ENCODE measurements at regions not wholly inside any gene's neighbourhood (a gene's known extent, or its start where the extent isn't known, plus 50 kb on each side); places are given as distances from the start of the nearest gene placed in this dataset.

GRCh38 chr5:60448600-60448999 lies 251.4 kb downstream of the DEPDC1B start:
- TF ChIP-seq CTCF (IDR thresholded peaks at IDR 0.05) (no peak), POLR2A (IDR thresholded peaks at IDR 0.05) (no peak)
